ENCODE measurements at regions not wholly inside any gene's neighbourhood (a gene's known extent, or its start where the extent isn't known, plus 50 kb on each side); places are given as distances from the start of the nearest gene placed in this dataset.

- no peak overlapping the region for H4K8ac ChIP-seq (ENCODE audit: low read depth in 2 of 2, low read length in 2 of 2)
- H2BK5ac ChIP-seq (ENCODE audit: low read depth, low read length, poor library complexity, severe bottlenecking), result no peak overlapping the region
- WGBS, 2 experiments (ENCODE audit: extremely low coverage in 2 of 2, insufficient read length in 1 of 2), result 67% methylated on average over 4 of the region's 5 CpGs; no CpG with 5 or more reads in 1 of the 2 experiments
- no peak overlapping the region for H2BK15ac ChIP-seq (ENCODE audit: low read depth, low read length)
- H3K56ac ChIP-seq (ENCODE audit: extremely low read depth, insufficient read depth, low read length), result no peak overlapping the region
- H3K9ac ChIP-seq (ENCODE audit: low read depth, low read length), result no peak overlapping the region
- H3K9me1 ChIP-seq (ENCODE audit: insufficient read depth, low read length), result no peaks in the 10 kb centered on the region
- no peak for TF ChIP-seq MAZ (IDR thresholded peaks at IDR 0.05; ENCODE audit: borderline replicate concordance, low read depth, low read length)
- H2AK9ac ChIP-seq (replicated peaks; ENCODE audit: low read depth, low read length, poor library complexity), result no peak overlapping the region
- H3K27me3 ChIP-seq (ENCODE audit: control insufficient read depth, insufficient read depth, low read length), result peaks cover 18% of the 10 kb centered on the region
- ChIA-PET POLR2A (ENCODE audit: unreplicated experiment) (no interaction called here), CTCF (no interaction called here)
- no peak overlapping the region for H3K27ac ChIP-seq (ENCODE audit: insufficient read depth, low read length)
- in situ Hi-C loops (cut with MboI; ENCODE audit: low sequenced_read_pairs) (no loop called here), intact Hi-C loops (cut with micrococcal nuclease) (no loop called here), dilution Hi-C loops (cut with HindIII; ENCODE audit: low sequenced_read_pairs, unreplicated experiment) (no loop called here)
- H3K4me3 ChIP-seq (ENCODE audit: insufficient read depth, low read depth, low read length), result no peak overlapping the region
- no peak overlapping the region for H4K91ac ChIP-seq (ENCODE audit: insufficient read depth, low read depth, low read length)
- H3K9me3 ChIP-seq (ENCODE audit: control insufficient read depth, insufficient read depth, low read length), result no peaks in the 10 kb centered on the region
- no peak overlapping the region for H2BK120ac ChIP-seq (ENCODE audit: low read depth, low read length)
- no peak overlapping the region for H3K18ac ChIP-seq (ENCODE audit: low read depth, low read length)
- H3K4ac ChIP-seq (ENCODE audit: low read depth, low read length), result no peak overlapping the region
- H3K36me3 ChIP-seq (ENCODE audit: control insufficient read depth, insufficient read depth, low read length), result no peaks in the 10 kb centered on the region
- H3K79me1 ChIP-seq (ENCODE audit: low read depth in 1 of 2, low read length in 2 of 2), result no peaks in the 10 kb centered on the region
- H2AFZ ChIP-seq (replicated peaks; ENCODE audit: low read length, poor library complexity), result no peak overlapping the region
- no peaks in the 10 kb centered on the region for H3K4me1 ChIP-seq (ENCODE audit: control insufficient read depth, insufficient read depth, low read length)
- DNase-seq, result no peak
- H4K20me1 ChIP-seq (ENCODE audit: insufficient read depth, low read length), result no peaks in the 10 kb centered on the region
- no peak overlapping the region for H3K4me2 ChIP-seq (ENCODE audit: low read depth, low read length)
- no peak overlapping the region for H3K23ac ChIP-seq (ENCODE audit: low read depth, low read length)
- no TSS peak for BruUV-seq (replicated peaks)
- ATAC-seq (ENCODE audit: low read depth), result no peak
- no peak overlapping the region for H2AK5ac ChIP-seq (ENCODE audit: low read depth, low read length)
- H3K14ac ChIP-seq (replicated peaks; ENCODE audit: low read depth, low read length), result no peak overlapping the region
- no peak overlapping the region for H4K5ac ChIP-seq (ENCODE audit: low read depth, low read length)
- H2BK20ac ChIP-seq (ENCODE audit: low read depth, low read length), result no peak overlapping the region
Measured at GRCh38 chr3:127393131-127393820, 105.4 kb upstream of the PRR20G start.

Measured in IMR-90 (cell line).